HL-60 (cell line): ENCODE measurements at regions not wholly inside any gene's neighbourhood (a gene's known extent, or its start where the extent isn't known, plus 50 kb on each side); places are given as distances from the start of the nearest gene placed in this dataset.

Source experiments
- GABPA ChIP-seq: IDR thresholded peaks from 2 replicates; pipeline ENCODE4 v1.6.1; 2012; ENCODE audit warnings: low read depth
- POLR2AphosphoS5 ChIP-seq: IDR thresholded peaks from 2 replicates; pipeline ENCODE4 v1.6.1; 2012; ENCODE audit warnings: low read depth
- SPI1 ChIP-seq: IDR thresholded peaks from 2 replicates; pipeline ENCODE4 v1.6.1; 2012; ENCODE audit warnings: low read depth, mild to moderate bottlenecking, borderline replicate concordance
- TF ChIP-seq, protein P1 (sequence below): IDR thresholded peaks from one replicate; pipeline ENCODE4 v1.5.1; 2011; ENCODE audit warnings: low read length, control low read depth, inconsistent platforms; ENCODE audit not compliant: insufficient read depth
- TF ChIP-seq, protein P2 (sequence below): IDR thresholded peaks from 2 replicates; pipeline ENCODE4 v1.6.1; 2012; ENCODE audit warnings: low read depth; ENCODE audit not compliant: insufficient replicate concordance

- no peak for TF ChIP-seq POLR2AphosphoS5
- TF ChIP-seq, protein P1, sequence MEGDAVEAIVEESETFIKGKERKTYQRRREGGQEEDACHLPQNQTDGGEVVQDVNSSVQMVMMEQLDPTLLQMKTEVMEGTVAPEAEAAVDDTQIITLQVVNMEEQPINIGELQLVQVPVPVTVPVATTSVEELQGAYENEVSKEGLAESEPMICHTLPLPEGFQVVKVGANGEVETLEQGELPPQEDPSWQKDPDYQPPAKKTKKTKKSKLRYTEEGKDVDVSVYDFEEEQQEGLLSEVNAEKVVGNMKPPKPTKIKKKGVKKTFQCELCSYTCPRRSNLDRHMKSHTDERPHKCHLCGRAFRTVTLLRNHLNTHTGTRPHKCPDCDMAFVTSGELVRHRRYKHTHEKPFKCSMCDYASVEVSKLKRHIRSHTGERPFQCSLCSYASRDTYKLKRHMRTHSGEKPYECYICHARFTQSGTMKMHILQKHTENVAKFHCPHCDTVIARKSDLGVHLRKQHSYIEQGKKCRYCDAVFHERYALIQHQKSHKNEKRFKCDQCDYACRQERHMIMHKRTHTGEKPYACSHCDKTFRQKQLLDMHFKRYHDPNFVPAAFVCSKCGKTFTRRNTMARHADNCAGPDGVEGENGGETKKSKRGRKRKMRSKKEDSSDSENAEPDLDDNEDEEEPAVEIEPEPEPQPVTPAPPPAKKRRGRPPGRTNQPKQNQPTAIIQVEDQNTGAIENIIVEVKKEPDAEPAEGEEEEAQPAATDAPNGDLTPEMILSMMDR = no peak
- TF ChIP-seq SPI1 = no peak
- TF ChIP-seq GABPA = no peak
- TF ChIP-seq, protein P2, sequence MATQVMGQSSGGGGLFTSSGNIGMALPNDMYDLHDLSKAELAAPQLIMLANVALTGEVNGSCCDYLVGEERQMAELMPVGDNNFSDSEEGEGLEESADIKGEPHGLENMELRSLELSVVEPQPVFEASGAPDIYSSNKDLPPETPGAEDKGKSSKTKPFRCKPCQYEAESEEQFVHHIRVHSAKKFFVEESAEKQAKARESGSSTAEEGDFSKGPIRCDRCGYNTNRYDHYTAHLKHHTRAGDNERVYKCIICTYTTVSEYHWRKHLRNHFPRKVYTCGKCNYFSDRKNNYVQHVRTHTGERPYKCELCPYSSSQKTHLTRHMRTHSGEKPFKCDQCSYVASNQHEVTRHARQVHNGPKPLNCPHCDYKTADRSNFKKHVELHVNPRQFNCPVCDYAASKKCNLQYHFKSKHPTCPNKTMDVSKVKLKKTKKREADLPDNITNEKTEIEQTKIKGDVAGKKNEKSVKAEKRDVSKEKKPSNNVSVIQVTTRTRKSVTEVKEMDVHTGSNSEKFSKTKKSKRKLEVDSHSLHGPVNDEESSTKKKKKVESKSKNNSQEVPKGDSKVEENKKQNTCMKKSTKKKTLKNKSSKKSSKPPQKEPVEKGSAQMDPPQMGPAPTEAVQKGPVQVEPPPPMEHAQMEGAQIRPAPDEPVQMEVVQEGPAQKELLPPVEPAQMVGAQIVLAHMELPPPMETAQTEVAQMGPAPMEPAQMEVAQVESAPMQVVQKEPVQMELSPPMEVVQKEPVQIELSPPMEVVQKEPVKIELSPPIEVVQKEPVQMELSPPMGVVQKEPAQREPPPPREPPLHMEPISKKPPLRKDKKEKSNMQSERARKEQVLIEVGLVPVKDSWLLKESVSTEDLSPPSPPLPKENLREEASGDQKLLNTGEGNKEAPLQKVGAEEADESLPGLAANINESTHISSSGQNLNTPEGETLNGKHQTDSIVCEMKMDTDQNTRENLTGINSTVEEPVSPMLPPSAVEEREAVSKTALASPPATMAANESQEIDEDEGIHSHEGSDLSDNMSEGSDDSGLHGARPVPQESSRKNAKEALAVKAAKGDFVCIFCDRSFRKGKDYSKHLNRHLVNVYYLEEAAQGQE = no peak
These were observed 324.2 kb downstream of the GBA3 start for GRCh38 chr4:23016981-23017380.
